Cardiac muscle cell (in vitro differentiated cells and primary cell): ENCODE measurements at regions not wholly inside any gene's neighbourhood (a gene's known extent, or its start where the extent isn't known, plus 50 kb on each side); places are given as distances from the start of the nearest gene placed in this dataset.

Source experiments
- DNase-seq, 2 donors: peaks; one replicate each; pipeline versions ENCODE4 v3.0.0 to v3.0.0-alpha.2; 2010 to 2017; ENCODE audit warnings: low read depth in 1 of 2, low spot score in 1 of 2
- H3K27ac ChIP-seq: fragments of 200-600 bp; sonication (generic); 2 replicates; pipeline ENCODE4 v1.5.1; 2016
- H3K27me3 ChIP-seq: fragments of 200-600 bp; sonication (generic); 2 replicates; pipeline ENCODE4 v1.6.0; 2016; ENCODE audit warnings: control low read depth
- H3K36me3 ChIP-seq: fragments of 200-600 bp; sonication (generic); 2 replicates; pipeline ENCODE4 v1.5.1; 2016; ENCODE audit warnings: control low read depth
- H3K4me1 ChIP-seq: fragments of 200-600 bp; sonication (generic); 2 replicates; pipeline ENCODE4 v1.8.1; 2017; ENCODE audit warnings: low read depth, mild to moderate bottlenecking, mixed run types
- H3K4me3 ChIP-seq: fragments of 200-600 bp; sonication (generic); 2 replicates; pipeline ENCODE4 v1.5.1; 2016; ENCODE audit warnings: mild to moderate bottlenecking
- H3K9me3 ChIP-seq: fragments of 200-600 bp; sonication (generic); 2 replicates; pipeline ENCODE4 v1.5.1; 2017; ENCODE audit warnings: low read depth, mild to moderate bottlenecking, control low read depth
- TF ChIP-seq, protein P1 (sequence below): IDR thresholded peaks from 2 replicates; pipeline ENCODE4 v1.5.1; 2012; ENCODE audit warnings: low read depth, mild to moderate bottlenecking, low read length

DNA sequence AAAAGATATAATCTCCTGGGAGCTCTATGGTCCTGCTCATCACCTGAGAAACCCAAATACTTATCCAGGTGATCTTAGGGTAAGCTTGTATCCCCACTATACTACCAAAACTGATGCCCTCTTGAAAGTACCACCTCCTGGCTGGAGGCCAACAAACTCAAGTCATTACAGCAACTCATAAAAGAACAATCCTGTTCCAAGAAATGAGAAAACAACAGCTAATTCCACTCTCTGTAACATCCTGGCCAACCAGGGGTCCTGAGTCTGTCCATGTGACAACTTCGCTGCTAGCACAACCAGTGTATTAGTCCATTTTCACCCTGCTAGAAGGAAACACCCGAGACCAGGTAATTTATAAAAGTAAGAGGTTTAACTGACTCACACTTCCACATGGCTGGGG is 190.0 kb upstream of the BMP4 start:
- TF ChIP-seq, protein P1, sequence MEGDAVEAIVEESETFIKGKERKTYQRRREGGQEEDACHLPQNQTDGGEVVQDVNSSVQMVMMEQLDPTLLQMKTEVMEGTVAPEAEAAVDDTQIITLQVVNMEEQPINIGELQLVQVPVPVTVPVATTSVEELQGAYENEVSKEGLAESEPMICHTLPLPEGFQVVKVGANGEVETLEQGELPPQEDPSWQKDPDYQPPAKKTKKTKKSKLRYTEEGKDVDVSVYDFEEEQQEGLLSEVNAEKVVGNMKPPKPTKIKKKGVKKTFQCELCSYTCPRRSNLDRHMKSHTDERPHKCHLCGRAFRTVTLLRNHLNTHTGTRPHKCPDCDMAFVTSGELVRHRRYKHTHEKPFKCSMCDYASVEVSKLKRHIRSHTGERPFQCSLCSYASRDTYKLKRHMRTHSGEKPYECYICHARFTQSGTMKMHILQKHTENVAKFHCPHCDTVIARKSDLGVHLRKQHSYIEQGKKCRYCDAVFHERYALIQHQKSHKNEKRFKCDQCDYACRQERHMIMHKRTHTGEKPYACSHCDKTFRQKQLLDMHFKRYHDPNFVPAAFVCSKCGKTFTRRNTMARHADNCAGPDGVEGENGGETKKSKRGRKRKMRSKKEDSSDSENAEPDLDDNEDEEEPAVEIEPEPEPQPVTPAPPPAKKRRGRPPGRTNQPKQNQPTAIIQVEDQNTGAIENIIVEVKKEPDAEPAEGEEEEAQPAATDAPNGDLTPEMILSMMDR = no peak
- no peak for DNase-seq

DNA sequence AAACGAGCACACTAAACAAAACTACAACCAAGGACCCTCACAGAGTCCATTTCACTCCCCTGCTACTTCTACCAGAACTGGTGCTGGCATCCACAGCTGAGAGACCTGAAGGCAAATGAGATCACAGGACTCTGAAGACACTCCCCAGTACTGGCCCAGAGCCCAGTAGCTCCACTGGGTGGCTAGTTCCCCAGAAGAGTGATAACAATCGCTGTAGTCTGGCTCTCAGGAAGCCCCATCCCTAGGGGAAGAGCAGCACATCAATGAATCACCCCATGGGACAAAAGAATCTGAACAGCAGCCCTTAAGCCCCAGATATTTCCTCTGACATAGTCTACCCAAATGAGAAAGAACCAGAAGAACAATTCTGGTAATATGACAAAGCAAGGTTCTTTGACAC is 190.7 kb upstream of the BMP4 start:
- TF ChIP-seq, protein P1 = no peak
- Histone ChIP-seq H3K36me3 (no peaks in the 10 kb centered on the region), H3K4me1 (no peaks in the 10 kb centered on the region), H3K4me3 (no peak overlapping the region), H3K27ac (no peak overlapping the region), H3K9me3 (no peaks in the 10 kb centered on the region), H3K27me3 (no peaks in the 10 kb centered on the region)
- peak in 1 of 2 donors; percentile 66 for DNase-seq

More for the DNA sequence above, 190.0 kb upstream of the BMP4 start:
- no peaks in the 10 kb centered on the region for H3K4me1 ChIP-seq
- no peak overlapping the region for H3K4me3 ChIP-seq
- H3K9me3 ChIP-seq = no peaks in the 10 kb centered on the region
- no peaks in the 10 kb centered on the region for H3K36me3 ChIP-seq
- H3K27ac ChIP-seq = no peak overlapping the region
- no peaks in the 10 kb centered on the region for H3K27me3 ChIP-seq

DNA sequence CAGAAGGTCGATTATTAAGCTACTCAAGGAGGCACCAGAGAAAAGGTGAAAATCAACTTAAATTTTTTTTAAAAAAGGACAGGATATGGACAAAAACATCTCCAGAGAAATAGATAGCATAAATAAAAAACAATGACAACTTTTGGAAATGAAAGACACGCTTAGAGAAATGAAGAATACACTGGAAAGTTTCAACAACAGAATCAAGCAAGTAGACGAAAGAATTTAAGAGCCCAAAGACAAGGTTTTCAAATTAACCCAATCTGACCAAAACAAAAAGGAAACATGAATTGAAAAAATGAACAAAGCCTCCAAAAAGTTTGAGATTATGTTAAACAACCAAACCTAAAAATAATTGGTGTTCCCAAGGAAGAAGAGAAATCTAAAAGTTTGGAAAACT is 191.1 kb upstream of the BMP4 start:
- Histone ChIP-seq H3K27ac (no peak overlapping the region), H3K4me1 (no peaks in the 10 kb centered on the region), H3K4me3 (no peak overlapping the region), H3K27me3 (no peaks in the 10 kb centered on the region), H3K36me3 (no peaks in the 10 kb centered on the region), H3K9me3 (no peaks in the 10 kb centered on the region)
- DNase-seq = no peak
- TF ChIP-seq, protein P1 = no peak

DNA sequence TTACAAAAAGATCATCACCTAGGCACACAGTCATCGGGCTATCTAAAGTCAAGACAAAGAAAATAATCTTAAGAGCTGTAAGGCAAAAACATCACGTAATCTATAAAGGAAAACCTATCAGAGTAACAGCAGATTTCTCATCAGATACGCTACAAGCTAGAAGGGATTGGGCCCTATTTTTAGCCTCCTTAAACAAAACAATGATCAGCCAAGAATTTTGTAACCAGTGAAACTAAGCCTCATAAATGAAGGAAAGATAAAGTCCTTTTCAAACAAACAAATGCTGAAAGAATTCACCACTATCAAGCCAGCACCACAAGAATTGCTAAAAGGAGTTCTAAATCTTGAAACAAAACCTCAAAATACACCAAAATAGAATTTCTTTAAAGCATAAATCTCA is 191.6 kb upstream of the BMP4 start:
- TF ChIP-seq, protein P1 = no peak
- no peaks in the 10 kb centered on the region for H3K36me3 ChIP-seq
- no peak overlapping the region for H3K4me3 ChIP-seq
- no peak for DNase-seq
- H3K9me3 ChIP-seq = no peaks in the 10 kb centered on the region
- H3K27me3 ChIP-seq = no peaks in the 10 kb centered on the region
- no peaks in the 10 kb centered on the region for H3K4me1 ChIP-seq
- no peak overlapping the region for H3K27ac ChIP-seq

DNA sequence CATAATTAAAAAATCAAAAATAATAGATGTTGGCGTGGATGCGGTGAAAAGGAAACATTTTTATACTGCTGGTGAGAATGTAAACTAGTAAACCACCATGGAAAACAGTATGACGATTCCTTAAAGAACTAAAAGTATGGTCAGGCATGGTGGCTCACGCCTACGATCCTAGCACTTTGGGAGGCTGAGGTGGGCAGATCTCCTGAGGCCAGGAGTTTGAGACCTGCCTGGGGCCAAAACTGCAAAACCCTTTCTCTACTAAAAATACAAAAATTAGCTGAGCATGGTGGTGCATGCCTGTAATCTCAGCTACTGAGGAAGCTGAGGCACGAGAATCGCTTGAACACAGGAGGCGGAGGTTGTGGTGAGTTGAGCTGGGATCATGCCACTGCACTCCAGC is 195.7 kb upstream of the BMP4 start:
- no peak overlapping the region for H3K27ac ChIP-seq
- no peaks in the 10 kb centered on the region for H3K9me3 ChIP-seq
- TF ChIP-seq, protein P1 = no peak
- H3K4me1 ChIP-seq = no peaks in the 10 kb centered on the region
- no peak overlapping the region for H3K4me3 ChIP-seq
- no peaks in the 10 kb centered on the region for H3K36me3 ChIP-seq
- DNase-seq = no peak
- no peaks in the 10 kb centered on the region for H3K27me3 ChIP-seq
